Vagina (tissue), 2 donors: ENCODE measurements at regions not wholly inside any gene's neighbourhood (a gene's known extent, or its start where the extent isn't known, plus 50 kb on each side); places are given as distances from the start of the nearest gene placed in this dataset.

Experiments
- POLR2A ChIP-seq, 2 donors: fragments of 450-650 bp; IDR thresholded peaks; one replicate each; pipeline ENCODE4 v1.6.1; 2017; ENCODE audit warnings: antibody characterized with exemption in 2 of 2, mild to moderate bottlenecking in 2 of 2, moderate library complexity in 2 of 2
- POLR2AphosphoS5 ChIP-seq, 2 donors: sonication (generic); formaldehyde crosslinking; IDR thresholded peaks; one replicate each; pipeline ENCODE4 v1.9.0; 2017; ENCODE audit warnings: antibody characterized with exemption in 2 of 2, mild to moderate bottlenecking in 2 of 2, low read depth in 1 of 2; ENCODE audit not compliant: insufficient read depth in 1 of 2
- TF ChIP-seq, protein P1 (sequence below), 3 experiments: fragments of 450-650 bp in 2 of 3; fragments of 200-600 bp in 1 of 3; sonication (generic) in 1 of 3; IDR thresholded peaks; one replicate each; pipeline ENCODE4 v1.5.1; 2017 to 2019; ENCODE audit warnings: antibody characterized with exemption in 3 of 3, mild to moderate bottlenecking in 2 of 3, moderate library complexity in 2 of 3

DNA sequence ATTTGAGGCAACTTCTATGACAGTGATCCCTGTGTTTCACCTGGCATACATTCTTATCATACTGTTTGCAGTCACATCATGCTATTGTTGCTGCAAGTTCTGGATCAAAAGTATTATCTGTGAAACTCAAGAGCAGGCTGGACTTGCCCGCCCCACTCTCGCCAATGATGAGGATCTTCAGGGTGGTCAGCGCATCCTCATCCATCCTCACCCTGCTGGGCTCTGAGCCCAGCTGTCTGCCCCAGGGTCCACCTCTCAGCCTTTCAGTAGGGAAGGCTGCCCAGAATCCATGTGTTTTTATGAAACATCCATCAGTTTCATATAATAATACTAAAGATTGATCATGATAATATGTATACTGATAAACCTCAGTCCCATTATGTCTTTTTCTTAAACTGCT lies 55.4 kb upstream of the KIF5B start:
- TF ChIP-seq, protein P1, sequence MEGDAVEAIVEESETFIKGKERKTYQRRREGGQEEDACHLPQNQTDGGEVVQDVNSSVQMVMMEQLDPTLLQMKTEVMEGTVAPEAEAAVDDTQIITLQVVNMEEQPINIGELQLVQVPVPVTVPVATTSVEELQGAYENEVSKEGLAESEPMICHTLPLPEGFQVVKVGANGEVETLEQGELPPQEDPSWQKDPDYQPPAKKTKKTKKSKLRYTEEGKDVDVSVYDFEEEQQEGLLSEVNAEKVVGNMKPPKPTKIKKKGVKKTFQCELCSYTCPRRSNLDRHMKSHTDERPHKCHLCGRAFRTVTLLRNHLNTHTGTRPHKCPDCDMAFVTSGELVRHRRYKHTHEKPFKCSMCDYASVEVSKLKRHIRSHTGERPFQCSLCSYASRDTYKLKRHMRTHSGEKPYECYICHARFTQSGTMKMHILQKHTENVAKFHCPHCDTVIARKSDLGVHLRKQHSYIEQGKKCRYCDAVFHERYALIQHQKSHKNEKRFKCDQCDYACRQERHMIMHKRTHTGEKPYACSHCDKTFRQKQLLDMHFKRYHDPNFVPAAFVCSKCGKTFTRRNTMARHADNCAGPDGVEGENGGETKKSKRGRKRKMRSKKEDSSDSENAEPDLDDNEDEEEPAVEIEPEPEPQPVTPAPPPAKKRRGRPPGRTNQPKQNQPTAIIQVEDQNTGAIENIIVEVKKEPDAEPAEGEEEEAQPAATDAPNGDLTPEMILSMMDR (IDR thresholded peaks at IDR 0.05) = no peak
- no peak for TF ChIP-seq POLR2A (IDR thresholded peaks at IDR 0.05)
- TF ChIP-seq POLR2AphosphoS5 (IDR thresholded peaks at IDR 0.05; ENCODE audit: insufficient read depth in 1 of 2, low read depth in 1 of 2) = no peak
